ENCODE measurements at regions not wholly inside any gene's neighbourhood (a gene's known extent, or its start where the extent isn't known, plus 50 kb on each side); places are given as distances from the start of the nearest gene placed in this dataset.
"Not testable (repeated sequence)": the region's sequence is repeated elsewhere in the genome, so short reads cannot be mapped to it uniquely, and the experiment has no call there.

- in situ Hi-C loops (cut with HindIII; ENCODE audit: low pct_unique_long_range_greater_than_20kb, low sequenced_read_pairs); DNase-seq (ENCODE audit: low read depth in 1 of 2, low spot score in 1 of 2): not testable (repeated sequence)
Observed at GRCh38 chr20:30164389-30164788, 1093.1 kb upstream of the DEFB115 start.

GRCh38 chr20:30167540-30167939 lies 1089.9 kb upstream of the DEFB115 start:
- no peak for TF ChIP-seq JUND (IDR thresholded peaks at IDR 0.05; ENCODE audit: low read depth)
- in situ Hi-C loops (cut with HindIII; ENCODE audit: low pct_unique_long_range_greater_than_20kb, low sequenced_read_pairs), result no loop called here
- DNase-seq (ENCODE audit: low read depth in 1 of 2, low spot score in 1 of 2), result no peak

- in situ Hi-C loops (cut with HindIII; ENCODE audit: low pct_unique_long_range_greater_than_20kb, low sequenced_read_pairs), result no loop called here
- DNase-seq (ENCODE audit: low read depth in 1 of 2, low spot score in 1 of 2), result no peak
- TF ChIP-seq JUND (IDR thresholded peaks at IDR 0.05; ENCODE audit: low read depth), result no peak
Observed at GRCh38 chr20:30168025-30168799, 1089.3 kb upstream of the DEFB115 start.

GRCh38 chr20:30168800-30169138 lies 1088.7 kb upstream of the DEFB115 start:
- in situ Hi-C loops (cut with HindIII; ENCODE audit: low pct_unique_long_range_greater_than_20kb, low sequenced_read_pairs), result no loop called here
- peak in 1 of 2 experiments; percentile 11 for DNase-seq (ENCODE audit: low read depth in 1 of 2, low spot score in 1 of 2)
- TF ChIP-seq JUND (IDR thresholded peaks at IDR 0.05; ENCODE audit: low read depth), result no peak

GRCh38 chr20:30175681-30176080 lies 1081.8 kb upstream of the DEFB115 start:
- TF ChIP-seq JUND (IDR thresholded peaks at IDR 0.05; ENCODE audit: low read depth), result no peak
- peak in 1 of 2 experiments; percentile 4 for DNase-seq (ENCODE audit: low read depth in 1 of 2, low spot score in 1 of 2)
- in situ Hi-C loops (cut with HindIII; ENCODE audit: low pct_unique_long_range_greater_than_20kb, low sequenced_read_pairs), result no loop called here

GRCh38 chr20:30183124-30183523 lies 1074.3 kb upstream of the DEFB115 start:
- DNase-seq (ENCODE audit: low read depth in 1 of 2, low spot score in 1 of 2); in situ Hi-C loops (cut with HindIII; ENCODE audit: low pct_unique_long_range_greater_than_20kb, low sequenced_read_pairs): not testable (repeated sequence)

- in situ Hi-C loops (cut with HindIII; ENCODE audit: low pct_unique_long_range_greater_than_20kb, low sequenced_read_pairs); DNase-seq (ENCODE audit: low read depth in 1 of 2, low spot score in 1 of 2): not testable (repeated sequence)
Observed at GRCh38 chr20:30191785-30192184, 1065.7 kb upstream of the DEFB115 start.

GRCh38 chr20:30234477-30234876 lies 1023.0 kb upstream of the DEFB115 start:
- DNase-seq (ENCODE audit: low read depth in 1 of 2, low spot score in 1 of 2); in situ Hi-C loops (cut with HindIII; ENCODE audit: low pct_unique_long_range_greater_than_20kb, low sequenced_read_pairs): not testable (repeated sequence)

GRCh38 chr20:30275073-30275472 lies 982.4 kb upstream of the DEFB115 start:
- DNase-seq (ENCODE audit: low read depth in 1 of 2, low spot score in 1 of 2); in situ Hi-C loops (cut with HindIII; ENCODE audit: low pct_unique_long_range_greater_than_20kb, low sequenced_read_pairs): not testable (repeated sequence)

- no peak for TF ChIP-seq JUND (IDR thresholded peaks at IDR 0.05; ENCODE audit: low read depth)
- no peak for DNase-seq (ENCODE audit: low read depth in 1 of 2, low spot score in 1 of 2)
Observed at GRCh38 chr20:30281584-30282197, 975.8 kb upstream of the DEFB115 start.

GRCh38 chr20:30283476-30284280 lies 973.8 kb upstream of the DEFB115 start:
- in situ Hi-C loops (cut with HindIII; ENCODE audit: low pct_unique_long_range_greater_than_20kb, low sequenced_read_pairs); DNase-seq (ENCODE audit: low read depth in 1 of 2, low spot score in 1 of 2): not testable (repeated sequence)

More at GRCh38 chr20:30281584-30282197, 975.8 kb upstream of the DEFB115 start:
- in situ Hi-C loops (cut with HindIII; ENCODE audit: low pct_unique_long_range_greater_than_20kb, low sequenced_read_pairs), result no loop called here

- no peak for TF ChIP-seq JUND (IDR thresholded peaks at IDR 0.05; ENCODE audit: low read depth)
- in situ Hi-C loops (cut with HindIII; ENCODE audit: low pct_unique_long_range_greater_than_20kb, low sequenced_read_pairs), result no loop called here
- DNase-seq (ENCODE audit: low read depth in 1 of 2, low spot score in 1 of 2), result no peak
Observed at GRCh38 chr20:30284281-30284905, 973.1 kb upstream of the DEFB115 start.

- no peak for TF ChIP-seq JUND (IDR thresholded peaks at IDR 0.05; ENCODE audit: low read depth)
- DNase-seq (ENCODE audit: low read depth in 1 of 2, low spot score in 1 of 2), result no peak
- in situ Hi-C loops (cut with HindIII; ENCODE audit: low pct_unique_long_range_greater_than_20kb, low sequenced_read_pairs), result no loop called here
Observed at GRCh38 chr20:30285677-30286076, 971.8 kb upstream of the DEFB115 start.

Data from T47D (cell line).